ENCODE measurements at regions not wholly inside any gene's neighbourhood (a gene's known extent, or its start where the extent isn't known, plus 50 kb on each side); places are given as distances from the start of the nearest gene placed in this dataset.

DNA sequence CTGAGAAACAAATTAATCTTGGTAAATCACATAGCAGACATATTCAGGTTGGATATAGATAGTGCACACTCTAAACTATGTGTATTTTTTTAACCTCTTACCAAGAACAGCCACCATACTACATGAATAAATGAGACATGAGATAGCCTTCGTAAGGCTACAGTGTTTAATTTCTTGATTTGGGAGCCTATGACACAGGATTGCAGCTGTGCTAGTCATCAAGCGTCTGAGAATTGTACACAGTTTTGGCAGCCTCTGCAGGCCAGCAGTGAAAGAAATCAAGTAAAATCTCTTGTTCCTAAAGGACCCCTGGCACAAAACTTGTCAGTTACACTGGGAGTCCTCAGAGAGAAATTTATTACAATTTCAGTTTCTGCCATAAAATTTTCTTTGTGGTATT is 236.1 kb downstream of the C12orf50 start:
- no peak for DNase-seq (ENCODE audit: low read depth, low spot score)

GRCh38 chr12:87784350-87784749 is 244.9 kb downstream of the C12orf50 start:
- DNase-seq (ENCODE audit: low read depth, low spot score): no peak

DNA sequence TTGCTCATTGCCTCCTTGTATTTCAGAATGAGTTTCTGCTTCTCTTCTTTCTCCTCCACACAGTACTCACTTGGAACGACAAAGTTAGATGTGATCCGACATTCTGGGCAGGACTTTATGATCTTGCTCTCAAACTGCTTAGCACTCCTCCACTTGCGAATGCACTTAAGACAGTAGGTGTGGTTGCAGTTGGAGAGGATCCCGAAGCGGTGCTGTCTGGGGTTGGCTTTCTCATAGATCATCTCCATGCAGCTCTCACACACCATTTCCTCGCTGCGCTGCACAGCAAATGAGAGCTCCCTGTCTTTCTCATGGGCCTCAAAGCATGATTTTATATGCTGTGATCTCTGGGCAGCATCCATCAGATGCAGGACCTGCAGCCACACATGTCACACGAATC is 245.7 kb downstream of the C12orf50 start:
- DNase-seq (ENCODE audit: low read depth, low spot score): no peak

DNA sequence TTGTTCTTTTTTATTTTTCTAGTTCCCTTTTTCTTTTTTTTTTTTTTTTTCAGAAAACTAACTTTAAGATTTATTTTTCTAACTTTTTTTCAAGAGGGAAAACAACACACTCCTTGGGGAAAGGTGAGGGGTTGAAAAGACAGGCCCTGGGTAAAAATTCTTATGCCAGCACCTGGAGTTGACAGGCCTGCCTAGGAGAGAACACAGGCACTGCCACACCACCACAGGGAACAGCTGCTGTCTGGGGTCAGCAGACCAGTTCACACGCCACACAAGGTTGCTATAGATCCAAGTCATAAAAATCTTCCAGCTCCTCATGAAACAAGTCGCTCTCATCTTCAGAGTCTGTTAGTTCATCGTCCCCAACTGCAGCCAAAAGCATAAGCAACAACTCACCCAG is 246.4 kb downstream of the C12orf50 start:
- no peak for DNase-seq (ENCODE audit: low read depth, low spot score)

DNA sequence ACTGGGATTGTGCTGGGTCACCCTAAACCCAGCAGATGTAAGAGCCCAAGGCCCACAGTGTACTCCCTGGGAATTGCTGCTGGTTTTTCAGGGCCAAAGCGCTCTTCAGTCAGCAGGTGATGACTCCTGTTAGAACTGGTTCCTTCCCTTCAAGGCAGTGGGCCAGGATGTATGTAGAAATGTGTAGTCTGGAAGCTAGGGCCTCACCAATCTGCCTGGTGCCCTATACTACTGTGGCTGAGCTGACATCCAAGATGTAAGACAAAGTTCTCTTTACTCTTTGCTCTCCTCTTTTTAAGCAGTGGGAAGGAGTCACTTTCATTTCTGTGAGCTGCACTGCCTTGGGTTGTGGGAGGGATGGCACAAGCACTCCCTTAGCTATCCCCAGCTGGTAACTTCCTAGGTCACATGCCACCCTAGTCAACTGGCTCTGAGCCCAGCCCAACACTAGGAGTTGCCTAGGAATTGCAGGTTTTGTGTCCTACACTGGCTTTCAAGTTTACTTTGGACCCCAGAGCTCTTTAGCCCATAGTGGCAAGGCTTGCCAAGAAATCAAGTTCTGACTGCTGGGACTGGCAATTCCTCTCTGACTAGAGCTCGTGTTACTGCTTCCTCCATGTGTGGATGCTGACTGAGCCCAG is 249.2 kb downstream of the C12orf50 start:
- DNase-seq (ENCODE audit: low read depth, low spot score): no peak

GRCh38 chr12:87779016-87779415 is 250.2 kb downstream of the C12orf50 start:
- no peak for DNase-seq (ENCODE audit: low read depth, low spot score)

- no peak for DNase-seq (ENCODE audit: low read depth, low spot score)
These were observed 251.1 kb downstream of the C12orf50 start for GRCh38 chr12:87778065-87778464.

GRCh38 chr12:87775784-87776183 is 253.4 kb downstream of the C12orf50 start:
- DNase-seq (ENCODE audit: low read depth, low spot score): no peak

DNA sequence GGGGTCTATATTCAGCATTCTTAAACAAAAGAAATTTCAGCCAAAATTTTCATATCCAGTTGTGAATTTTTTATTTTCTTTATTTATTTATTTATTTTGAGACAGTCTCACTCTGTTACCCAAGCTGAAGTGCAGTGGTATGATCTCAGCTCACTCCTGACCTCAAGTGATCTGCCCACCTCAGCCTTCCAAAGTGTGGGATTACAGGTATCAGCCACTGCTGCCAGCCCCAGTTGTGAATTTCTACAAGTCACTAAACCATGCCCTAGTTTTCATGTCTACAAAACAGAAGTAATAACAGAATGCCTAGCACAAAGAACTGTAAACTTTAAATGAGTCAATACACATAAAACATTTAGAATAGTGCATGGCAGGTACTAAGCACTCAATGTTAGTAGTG is 254.2 kb downstream of the C12orf50 start:
- no peak for DNase-seq (ENCODE audit: low read depth, low spot score)

DNA sequence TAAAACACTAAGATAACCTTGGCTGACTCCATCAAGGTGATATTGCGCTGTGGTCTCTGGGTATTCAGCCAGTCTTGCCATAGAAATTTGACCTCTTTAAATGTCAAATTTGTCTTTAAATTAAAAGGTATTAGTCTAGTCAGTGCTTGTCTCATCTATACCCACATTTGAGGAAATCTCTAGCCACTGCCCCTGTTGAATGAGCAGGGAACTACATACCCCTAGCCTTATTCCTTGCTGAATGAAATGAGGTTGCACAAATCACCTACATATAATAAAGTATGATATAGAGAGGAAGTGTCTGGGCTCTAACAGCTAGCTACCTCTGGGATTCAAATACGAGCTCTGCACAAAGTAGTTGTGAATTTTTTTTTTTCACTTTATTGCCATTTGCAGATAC is 256.8 kb downstream of the C12orf50 start:
- no peak for DNase-seq (ENCODE audit: low read depth, low spot score)

DNA sequence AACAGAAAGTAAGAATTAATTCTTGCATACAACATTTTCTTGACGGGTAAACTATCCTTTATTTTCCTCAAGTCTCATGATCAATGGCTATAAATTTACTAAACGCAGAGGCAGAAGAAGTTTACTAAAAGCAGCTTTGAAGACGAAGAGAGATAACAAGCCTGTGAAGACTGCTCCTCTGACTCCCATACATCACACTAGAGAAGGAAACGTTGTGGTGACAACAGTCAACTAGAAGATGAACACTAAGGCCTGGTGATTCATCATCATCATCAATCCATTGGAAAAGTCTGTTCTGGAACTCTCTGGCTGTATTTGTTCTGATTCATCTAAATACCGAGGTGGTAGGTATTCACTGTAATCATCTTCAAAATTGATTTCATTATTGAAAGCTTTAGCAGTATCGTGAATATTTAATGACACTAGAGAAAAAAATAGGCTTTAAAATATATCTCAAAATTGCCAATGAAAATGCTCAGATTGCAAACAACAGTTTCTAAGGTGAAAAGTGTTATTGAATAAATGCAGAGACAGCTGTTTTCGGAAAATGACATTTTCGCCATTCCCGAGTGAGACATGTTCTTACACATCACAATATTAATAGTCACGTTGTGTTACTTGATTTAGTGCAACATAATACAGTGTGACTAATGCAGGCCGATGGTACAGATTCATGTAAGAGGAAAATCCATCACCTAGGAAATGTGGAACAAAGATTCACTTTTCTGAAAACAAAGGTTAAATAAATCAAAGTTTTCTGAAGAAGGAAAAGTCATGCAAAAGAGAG is 260.5 kb downstream of the C12orf50 start:
- no peak for DNase-seq (ENCODE audit: low read depth, low spot score)

GRCh38 chr12:87766044-87766443 is 263.2 kb downstream of the C12orf50 start:
- no peak for DNase-seq (ENCODE audit: low read depth, low spot score)

- no peak for DNase-seq (ENCODE audit: low read depth, low spot score)
These were observed 268.3 kb downstream of the C12orf50 start for GRCh38 chr12:87760943-87761342.

DNA sequence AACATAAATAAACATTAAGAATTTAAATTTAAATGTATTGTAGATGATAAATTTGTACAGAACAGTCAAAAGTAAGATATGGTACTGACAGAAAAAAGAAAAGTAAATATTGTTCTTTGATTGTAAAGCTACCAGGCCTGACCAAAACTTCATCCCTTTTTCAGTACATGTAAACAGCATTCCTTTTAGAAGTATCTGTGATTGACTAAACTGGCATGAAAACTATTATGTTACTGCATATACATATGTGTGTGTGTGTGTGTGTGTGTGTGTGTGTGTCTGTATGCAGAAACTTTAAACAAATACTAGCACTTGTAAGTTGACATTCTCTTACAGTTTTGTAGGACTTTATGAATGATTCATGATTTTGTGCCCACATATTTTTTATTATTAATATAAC is 270.9 kb downstream of the C12orf50 start:
- no peak for DNase-seq (ENCODE audit: low read depth, low spot score)

DNA sequence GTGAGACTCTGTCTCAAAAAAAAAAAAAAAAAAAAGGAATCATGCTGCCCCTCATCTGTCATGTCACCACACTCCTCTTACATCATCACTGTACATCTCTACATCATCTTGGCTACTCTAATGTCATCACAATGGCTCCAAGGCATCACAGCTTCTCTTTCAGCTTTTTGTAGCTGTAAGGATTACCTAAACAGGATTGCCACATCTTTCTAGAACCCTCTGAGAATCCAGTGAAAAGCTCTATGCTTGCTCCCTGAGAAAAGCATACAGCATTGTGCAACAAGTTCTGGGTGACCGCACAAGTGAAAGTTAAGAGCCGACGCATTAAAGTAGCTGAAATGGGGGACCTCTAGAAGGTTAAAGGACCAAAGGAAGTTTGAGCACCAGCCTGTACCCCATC is 272.5 kb downstream of the C12orf50 start:
- DNase-seq (ENCODE audit: low read depth, low spot score): no peak

DNA sequence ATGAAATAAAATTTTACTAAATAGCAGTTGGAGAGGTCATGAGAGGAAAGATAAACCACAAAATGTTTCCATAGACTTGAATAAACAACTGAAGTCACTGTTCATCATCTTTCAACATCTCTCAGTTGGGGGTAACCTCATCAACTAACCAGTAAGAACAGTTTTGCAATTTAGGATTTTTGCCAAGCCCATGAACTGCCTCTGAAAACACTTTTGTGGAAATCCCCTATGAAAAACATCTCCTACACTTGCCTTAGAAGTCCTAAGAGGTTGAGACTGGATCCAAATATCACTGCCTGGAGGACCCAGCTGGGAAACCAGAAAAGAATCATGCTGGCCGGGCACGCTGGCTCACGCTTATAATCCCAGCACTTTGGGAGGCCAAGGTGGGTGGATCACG is 273.1 kb downstream of the C12orf50 start:
- DNase-seq (ENCODE audit: low read depth, low spot score): no peak

GRCh38 chr12:87728931-87729593 is 300.1 kb downstream of the C12orf50 start:
- no peak for DNase-seq (ENCODE audit: low read depth, low spot score)

GRCh38 chr12:87720967-87721366 is 308.2 kb downstream of the C12orf50 start:
- DNase-seq (ENCODE audit: low read depth, low spot score): no peak

DNA sequence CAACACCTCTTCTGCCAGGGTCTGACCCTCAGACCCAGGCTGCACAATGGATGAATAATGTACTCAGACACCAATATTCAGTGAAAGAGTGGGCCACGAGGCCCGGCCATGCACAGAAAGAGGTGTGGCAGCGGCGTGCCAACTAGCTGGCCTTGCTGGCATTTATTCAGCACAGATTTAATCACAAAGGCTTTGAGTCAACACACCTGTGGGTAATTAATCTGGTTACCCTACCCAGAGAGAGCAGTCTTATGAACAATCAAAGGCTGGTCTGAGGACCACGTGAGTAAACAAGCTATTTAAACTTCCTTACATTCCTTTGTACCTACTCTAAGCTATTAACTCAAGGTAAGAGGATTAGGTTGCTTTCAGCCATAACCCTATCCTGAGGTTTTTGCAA is 324.8 kb downstream of the C12orf50 start:
- DNase-seq (ENCODE audit: low read depth, low spot score): no peak

DNA sequence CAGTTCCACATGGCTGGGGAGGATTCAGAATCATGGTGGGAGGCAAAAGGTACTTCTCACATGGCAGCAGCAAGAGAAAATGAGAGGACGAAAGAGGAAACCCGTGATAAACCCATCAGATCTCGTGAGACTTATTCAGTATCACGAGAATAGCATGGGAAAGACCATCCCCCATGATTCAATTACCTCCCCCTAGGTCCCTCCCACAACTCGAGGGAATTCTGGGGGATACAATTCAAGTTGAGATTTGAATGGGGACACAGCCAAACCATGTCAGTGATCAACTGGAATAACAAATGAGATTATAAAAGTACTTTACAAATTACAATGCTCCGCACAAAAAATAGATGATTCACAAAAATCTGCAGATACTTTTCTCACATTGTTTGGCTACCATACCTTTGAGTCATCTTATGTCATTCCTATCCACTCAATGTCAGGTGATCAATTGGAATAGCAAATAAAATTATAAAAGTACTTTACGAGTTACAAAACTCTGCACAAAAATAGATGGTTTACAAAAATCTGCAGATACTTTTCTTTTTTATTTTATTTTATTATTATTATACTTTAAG is 338.9 kb downstream of the C12orf50 start:
- no peak for DNase-seq (ENCODE audit: low read depth, low spot score)

- DNase-seq (ENCODE audit: low read depth, low spot score): no peak
These were observed 340.0 kb downstream of the C12orf50 start for GRCh38 chr12:87689196-87689595.

DNA sequence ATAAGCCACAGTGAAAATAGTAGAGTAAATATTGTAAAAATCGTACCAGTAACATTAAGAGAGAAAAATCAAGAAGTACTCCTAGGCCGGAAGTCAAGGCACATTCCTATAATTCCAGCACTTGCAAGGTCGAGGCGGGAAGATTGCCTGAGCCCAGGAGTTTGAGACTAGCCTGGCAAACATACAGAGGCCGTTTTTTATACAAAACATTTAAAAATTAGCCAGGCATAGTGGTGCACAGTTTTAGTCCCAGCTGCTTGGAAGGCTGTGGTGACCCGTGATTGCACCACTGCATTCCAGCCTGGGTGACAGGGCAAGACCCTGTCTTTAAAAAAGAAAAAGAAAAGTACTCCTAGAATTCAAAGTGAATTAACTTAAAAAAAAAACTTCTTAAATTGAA is 341.8 kb downstream of the C12orf50 start:
- no peak for DNase-seq (ENCODE audit: low read depth, low spot score)

DNA sequence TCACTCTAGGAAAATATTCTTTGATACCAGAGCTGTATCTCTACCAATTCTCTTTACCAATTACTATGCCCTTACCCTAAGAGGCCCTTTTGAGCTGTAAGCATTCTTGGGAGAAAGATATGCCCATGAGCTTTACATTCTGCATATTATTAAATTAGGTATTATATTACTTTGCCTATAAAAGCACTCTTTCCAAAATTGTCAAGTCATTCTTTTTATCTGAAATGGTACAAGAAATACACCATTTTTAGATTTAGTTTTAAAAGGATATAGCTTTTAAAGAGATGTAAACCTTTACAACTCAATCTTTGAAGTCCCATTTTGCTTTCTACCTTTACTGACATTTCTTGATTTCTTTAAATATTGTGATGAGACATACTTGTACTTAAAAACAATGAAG is 343.5 kb downstream of the C12orf50 start:
- no peak for DNase-seq (ENCODE audit: low read depth, low spot score)
